GM13977 (cell line): ENCODE measurements at regions not wholly inside any gene's neighbourhood (a gene's known extent, or its start where the extent isn't known, plus 50 kb on each side); places are given as distances from the start of the nearest gene placed in this dataset.
"Not testable (repeated sequence)": the region's sequence is repeated elsewhere in the genome, so short reads cannot be mapped to it uniquely, and the experiment has no call there.

Experiments
- DNase-seq: peaks from one replicate; pipeline ENCODE4 v3.0.0; 2012; ENCODE audit warnings: low spot score
- in situ Hi-C: fragments of 300-500 bp; cut with MboI; formaldehyde crosslinking; loops from one replicate; pipeline ENCODE4 v1.12.0; 2022; ENCODE audit warnings: low sequenced_read_pairs, low pct_unique_long_range_greater_than_20kb, mixed read lengths, inconsistent platforms; ENCODE audit not compliant: unreplicated experiment
- TF ChIP-seq, protein P1 (sequence below): IDR thresholded peaks from 2 replicates; pipeline ENCODE4 v1.5.1; 2012; ENCODE audit warnings: mild to moderate bottlenecking, control low read depth; ENCODE audit not compliant: insufficient read depth; ENCODE audit errors: extremely low read depth, missing control alignments

DNA sequence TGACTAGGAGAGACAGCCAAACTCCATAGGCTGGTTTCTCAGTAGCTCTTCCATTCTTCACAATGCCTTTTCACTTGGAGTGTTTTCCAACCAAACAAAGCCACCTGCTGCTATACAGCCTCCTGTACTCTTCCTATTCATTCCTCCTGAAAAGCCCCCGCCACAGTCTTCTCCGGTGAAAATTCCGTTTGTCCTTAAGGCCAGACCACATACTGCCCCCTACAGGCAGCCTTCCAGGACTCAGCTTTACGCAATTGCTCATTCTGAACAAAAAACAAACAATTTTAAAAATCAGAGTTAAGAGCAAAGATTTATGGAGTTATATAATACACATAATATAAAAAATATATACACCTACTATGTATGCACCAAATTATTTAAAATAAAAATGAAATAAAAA is 611.5 kb downstream of the COL12A1 start:
- in situ Hi-C loops, DNase-seq: not testable (repeated sequence)
- TF ChIP-seq, protein P1, sequence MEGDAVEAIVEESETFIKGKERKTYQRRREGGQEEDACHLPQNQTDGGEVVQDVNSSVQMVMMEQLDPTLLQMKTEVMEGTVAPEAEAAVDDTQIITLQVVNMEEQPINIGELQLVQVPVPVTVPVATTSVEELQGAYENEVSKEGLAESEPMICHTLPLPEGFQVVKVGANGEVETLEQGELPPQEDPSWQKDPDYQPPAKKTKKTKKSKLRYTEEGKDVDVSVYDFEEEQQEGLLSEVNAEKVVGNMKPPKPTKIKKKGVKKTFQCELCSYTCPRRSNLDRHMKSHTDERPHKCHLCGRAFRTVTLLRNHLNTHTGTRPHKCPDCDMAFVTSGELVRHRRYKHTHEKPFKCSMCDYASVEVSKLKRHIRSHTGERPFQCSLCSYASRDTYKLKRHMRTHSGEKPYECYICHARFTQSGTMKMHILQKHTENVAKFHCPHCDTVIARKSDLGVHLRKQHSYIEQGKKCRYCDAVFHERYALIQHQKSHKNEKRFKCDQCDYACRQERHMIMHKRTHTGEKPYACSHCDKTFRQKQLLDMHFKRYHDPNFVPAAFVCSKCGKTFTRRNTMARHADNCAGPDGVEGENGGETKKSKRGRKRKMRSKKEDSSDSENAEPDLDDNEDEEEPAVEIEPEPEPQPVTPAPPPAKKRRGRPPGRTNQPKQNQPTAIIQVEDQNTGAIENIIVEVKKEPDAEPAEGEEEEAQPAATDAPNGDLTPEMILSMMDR: peak; percentile 5

DNA sequence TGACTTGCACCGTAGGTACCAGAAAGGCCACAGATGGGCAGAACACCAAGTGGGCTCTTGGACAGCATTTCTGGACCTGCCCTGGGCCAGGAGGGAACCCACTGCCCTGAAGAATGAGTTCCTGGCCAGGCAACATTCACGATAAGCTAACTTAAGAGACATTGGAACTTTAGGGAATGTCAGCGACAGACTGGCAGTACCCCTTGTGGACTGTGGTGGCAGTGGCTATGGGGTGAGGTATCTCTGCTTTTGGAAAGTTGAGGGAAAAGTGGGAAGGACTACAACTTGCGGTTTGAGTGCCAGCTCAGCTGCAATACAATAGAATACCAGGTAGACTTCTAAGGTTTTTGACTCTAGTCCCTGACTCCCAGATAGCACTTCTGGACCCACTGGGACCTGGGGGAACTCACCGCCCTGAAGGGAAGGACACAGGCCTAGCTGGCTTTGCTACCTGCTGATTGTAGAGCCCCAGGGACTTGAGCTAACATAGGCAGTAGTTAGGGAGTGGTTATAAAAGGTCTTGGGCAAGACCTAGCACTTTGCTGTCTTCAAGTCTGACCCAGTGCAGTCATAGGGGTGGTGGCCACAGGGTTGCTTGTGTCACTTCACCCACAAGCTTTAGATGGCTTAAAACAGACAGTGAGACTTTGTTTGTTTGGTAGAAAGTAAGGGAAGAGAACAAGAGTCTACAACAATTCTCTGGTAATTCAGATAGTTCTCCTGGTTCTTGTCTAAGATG is 617.6 kb downstream of the COL12A1 start:
- DNase-seq: no peak
- TF ChIP-seq, protein P1: no peak
- in situ Hi-C loops: no loop called here

DNA sequence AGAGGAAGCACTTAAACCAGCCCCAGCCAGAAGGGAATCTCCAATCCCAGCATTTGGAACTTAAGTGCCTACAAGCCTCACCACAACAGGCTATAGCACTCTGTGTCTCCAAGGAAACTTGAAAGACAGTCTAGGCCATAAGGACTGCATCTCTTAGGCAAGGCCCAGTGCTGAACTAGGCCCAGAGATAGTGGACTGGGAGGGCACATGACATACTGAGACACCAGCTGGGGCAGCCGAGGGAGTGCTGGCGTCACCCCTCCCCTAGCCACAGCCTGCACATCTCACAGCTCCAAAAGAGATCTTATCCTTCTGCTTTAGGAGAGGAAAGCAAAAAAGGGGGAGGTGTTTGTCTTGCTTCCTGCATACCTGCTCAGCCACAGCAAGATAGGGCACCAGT is 618.5 kb downstream of the COL12A1 start:
- in situ Hi-C loops: no loop called here
- TF ChIP-seq, protein P1: no peak
- no peak for DNase-seq

DNA sequence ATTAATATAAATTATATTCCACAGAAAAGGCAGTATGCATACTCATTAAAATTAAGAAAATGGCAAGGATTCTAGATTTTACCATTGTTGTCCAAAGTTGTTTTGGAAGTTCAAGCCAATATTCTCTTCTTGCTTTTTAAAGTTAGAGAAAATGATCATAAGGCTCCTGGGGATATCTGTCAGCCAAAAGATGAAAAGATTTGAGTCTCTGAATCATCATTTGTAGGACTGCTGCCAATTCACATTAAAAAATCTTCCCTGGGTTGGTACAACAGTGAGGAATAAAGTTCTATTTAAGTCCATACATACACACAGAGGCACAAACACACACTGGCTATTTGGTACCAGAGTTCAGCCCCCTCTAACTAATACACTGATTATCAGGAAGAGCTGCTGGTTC is 620.1 kb downstream of the COL12A1 start:
- in situ Hi-C loops: no loop called here
- no peak for DNase-seq
- TF ChIP-seq, protein P1: no peak

DNA sequence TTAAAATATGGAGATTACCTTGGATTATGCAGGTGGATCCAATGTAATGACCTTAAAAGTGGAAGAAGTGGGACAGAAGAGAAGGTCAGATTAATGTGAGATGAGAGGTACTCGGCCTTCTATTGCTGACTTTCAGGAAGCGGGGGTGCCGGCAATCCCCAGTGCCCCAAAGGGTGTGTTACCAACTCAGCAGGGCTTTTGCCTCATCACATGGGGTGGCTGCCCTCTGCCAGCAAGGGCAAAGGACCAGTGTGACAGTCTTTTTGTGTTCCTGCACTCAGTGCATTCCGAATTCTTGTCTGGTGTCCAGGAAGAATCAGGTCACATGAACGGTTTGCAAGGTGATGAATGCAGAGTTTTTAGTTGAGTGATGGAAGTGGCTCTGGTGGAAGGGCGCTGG is 624.2 kb downstream of the COL12A1 start:
- in situ Hi-C loops: no loop called here
- TF ChIP-seq, protein P1: no peak
- no peak for DNase-seq

DNA sequence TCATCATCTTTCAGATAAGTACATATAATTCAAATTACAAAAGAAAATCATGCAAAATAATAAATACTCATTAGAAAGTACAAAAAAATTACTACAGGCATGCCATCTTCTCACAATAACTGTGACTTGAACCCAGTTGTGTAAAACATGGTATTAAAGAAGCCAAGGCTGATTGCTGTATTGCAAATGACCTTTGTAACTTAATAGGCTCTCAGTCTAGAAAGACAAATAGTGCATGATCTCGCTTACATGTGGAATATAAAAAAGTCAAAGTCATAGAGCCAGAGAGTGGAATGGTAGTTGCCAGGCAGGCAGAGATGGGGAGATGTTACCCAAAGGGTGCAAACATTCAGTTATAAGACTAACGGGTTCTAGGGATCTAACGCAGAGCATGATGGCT is 626.1 kb downstream of the COL12A1 start:
- DNase-seq: no peak
- TF ChIP-seq, protein P1: no peak
- in situ Hi-C loops: no loop called here
